ENCODE measurements at regions not wholly inside any gene's neighbourhood (a gene's known extent, or its start where the extent isn't known, plus 50 kb on each side); places are given as distances from the start of the nearest gene placed in this dataset.

DNA sequence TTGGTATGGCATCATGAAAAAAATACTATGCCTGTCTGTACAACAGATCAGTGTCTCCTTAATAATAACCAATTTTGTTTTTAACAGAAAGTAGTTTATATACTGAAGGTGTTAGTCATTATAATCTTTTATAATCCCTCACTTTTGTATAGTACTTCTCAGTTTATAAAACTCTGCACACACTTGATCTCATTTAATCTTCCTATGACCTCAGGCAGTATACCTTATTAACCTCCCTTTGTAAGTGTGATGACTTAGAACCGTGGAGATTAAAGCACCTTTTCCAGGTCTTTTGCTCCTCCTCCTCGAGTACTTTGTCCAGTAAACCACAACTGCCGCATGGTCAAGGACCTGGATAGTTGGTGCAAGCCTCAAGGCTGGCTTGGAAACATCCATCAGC is 945.5 kb downstream of the EPHA4 start:
- intact Hi-C loops (cut with DNase I; ENCODE audit: low total_unique reads) = no loop called here
- DNase-seq = no peak
- H3K4me1 ChIP-seq = no peaks in the 10 kb centered on the region
- H3K4me3 ChIP-seq = no peak overlapping the region
- no peaks in the 10 kb centered on the region for H3K27me3 ChIP-seq
- H3K36me3 ChIP-seq = no peaks in the 10 kb centered on the region
- H3K9me3 ChIP-seq = no peaks in the 10 kb centered on the region
- TF ChIP-seq, protein P1, sequence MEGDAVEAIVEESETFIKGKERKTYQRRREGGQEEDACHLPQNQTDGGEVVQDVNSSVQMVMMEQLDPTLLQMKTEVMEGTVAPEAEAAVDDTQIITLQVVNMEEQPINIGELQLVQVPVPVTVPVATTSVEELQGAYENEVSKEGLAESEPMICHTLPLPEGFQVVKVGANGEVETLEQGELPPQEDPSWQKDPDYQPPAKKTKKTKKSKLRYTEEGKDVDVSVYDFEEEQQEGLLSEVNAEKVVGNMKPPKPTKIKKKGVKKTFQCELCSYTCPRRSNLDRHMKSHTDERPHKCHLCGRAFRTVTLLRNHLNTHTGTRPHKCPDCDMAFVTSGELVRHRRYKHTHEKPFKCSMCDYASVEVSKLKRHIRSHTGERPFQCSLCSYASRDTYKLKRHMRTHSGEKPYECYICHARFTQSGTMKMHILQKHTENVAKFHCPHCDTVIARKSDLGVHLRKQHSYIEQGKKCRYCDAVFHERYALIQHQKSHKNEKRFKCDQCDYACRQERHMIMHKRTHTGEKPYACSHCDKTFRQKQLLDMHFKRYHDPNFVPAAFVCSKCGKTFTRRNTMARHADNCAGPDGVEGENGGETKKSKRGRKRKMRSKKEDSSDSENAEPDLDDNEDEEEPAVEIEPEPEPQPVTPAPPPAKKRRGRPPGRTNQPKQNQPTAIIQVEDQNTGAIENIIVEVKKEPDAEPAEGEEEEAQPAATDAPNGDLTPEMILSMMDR (IDR thresholded peaks at IDR 0.05) = no peak
- no peak for TF ChIP-seq POLR2A (IDR thresholded peaks at IDR 0.05)
- H3K27ac ChIP-seq = no peak overlapping the region

DNA sequence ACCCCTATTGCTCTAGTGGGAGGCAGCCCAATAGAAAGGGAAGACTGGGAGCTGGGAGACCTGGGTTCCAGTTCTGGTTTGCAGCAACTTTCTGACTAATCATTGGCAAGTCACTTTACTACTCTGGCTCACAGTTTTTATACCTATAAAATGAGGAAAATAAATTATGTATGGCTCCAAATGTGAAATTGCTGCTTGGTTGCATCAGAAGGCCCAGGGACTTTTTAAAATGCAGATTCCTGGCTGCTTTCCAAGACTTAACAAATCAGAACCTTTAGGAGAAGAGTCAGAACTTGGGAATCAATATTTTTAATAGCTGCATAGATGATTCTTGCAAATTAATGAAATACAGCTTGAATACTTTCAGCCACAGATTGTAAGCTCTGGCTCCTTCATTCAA is 943.9 kb downstream of the EPHA4 start:
- no peak overlapping the region for H3K4me3 ChIP-seq
- H3K27me3 ChIP-seq = no peaks in the 10 kb centered on the region
- H3K36me3 ChIP-seq = no peaks in the 10 kb centered on the region
- DNase-seq = no peak
- TF ChIP-seq, protein P1 (IDR thresholded peaks at IDR 0.05) = no peak
- no peak for TF ChIP-seq POLR2A (IDR thresholded peaks at IDR 0.05)
- intact Hi-C loops (cut with DNase I; ENCODE audit: low total_unique reads) = no loop called here
- H3K9me3 ChIP-seq = no peaks in the 10 kb centered on the region
- H3K4me1 ChIP-seq = no peaks in the 10 kb centered on the region
- no peak overlapping the region for H3K27ac ChIP-seq

DNA sequence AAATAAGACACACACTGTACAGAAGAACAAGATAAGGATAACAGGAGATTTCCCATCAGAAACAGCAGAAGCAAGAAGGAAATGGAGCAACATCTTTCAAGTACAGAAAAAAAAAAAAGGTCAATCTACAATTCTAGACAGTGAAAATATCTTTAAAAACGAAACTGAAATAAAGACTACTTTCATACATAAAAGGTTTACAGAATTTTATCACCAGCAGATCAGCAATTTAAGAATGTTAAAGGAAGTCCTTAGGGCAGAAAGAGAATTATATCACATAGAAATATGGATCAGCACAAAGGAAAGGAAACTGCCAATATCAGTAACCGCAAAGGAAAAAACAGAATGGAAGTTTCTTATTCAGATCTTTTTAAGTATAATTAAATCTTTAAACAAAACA is 931.0 kb downstream of the EPHA4 start:
- TF ChIP-seq POLR2A (IDR thresholded peaks at IDR 0.05) = no peak
- TF ChIP-seq, protein P1 (IDR thresholded peaks at IDR 0.05) = no peak

DNA sequence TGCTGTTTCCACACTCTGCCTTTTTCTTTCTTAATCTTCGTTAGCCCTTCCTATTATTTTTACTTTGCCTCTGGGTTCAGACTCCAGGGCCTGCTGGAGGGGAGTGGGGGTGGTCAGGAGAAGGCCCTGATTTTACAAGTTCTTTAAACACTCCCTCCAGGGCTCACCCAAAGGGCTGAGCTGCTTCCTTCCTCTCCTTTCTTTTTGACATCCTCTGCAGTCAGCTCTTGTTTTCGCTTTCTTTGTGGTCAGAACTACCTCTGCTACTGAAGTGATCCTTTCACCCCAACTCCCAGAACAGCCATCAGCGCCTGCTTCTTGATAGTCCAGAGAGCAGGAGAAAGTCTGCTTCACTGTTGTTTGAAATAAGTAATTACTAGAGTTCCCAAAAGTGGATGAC is 925.7 kb downstream of the EPHA4 start:
- no peak for TF ChIP-seq POLR2A (IDR thresholded peaks at IDR 0.05)
- TF ChIP-seq, protein P1 (IDR thresholded peaks at IDR 0.05) = no peak
- Histone ChIP-seq H3K27me3 (no peaks in the 10 kb centered on the region), H3K4me3 (no peak overlapping the region), H3K4me1 (no peaks in the 10 kb centered on the region), H3K9me3 (no peaks in the 10 kb centered on the region), H3K27ac (no peak overlapping the region), H3K36me3 (no peaks in the 10 kb centered on the region)
- intact Hi-C loops (cut with DNase I; ENCODE audit: low total_unique reads) = no loop called here
- DNase-seq = no peak

More for the DNA sequence above, 931.0 kb downstream of the EPHA4 start:
- intact Hi-C loops (cut with DNase I; ENCODE audit: low total_unique reads) = no loop called here
- Histone ChIP-seq H3K27ac (no peak overlapping the region), H3K4me1 (no peaks in the 10 kb centered on the region), H3K4me3 (no peak overlapping the region), H3K36me3 (no peaks in the 10 kb centered on the region), H3K27me3 (no peaks in the 10 kb centered on the region), H3K9me3 (no peaks in the 10 kb centered on the region)
- no peak for DNase-seq

DNA sequence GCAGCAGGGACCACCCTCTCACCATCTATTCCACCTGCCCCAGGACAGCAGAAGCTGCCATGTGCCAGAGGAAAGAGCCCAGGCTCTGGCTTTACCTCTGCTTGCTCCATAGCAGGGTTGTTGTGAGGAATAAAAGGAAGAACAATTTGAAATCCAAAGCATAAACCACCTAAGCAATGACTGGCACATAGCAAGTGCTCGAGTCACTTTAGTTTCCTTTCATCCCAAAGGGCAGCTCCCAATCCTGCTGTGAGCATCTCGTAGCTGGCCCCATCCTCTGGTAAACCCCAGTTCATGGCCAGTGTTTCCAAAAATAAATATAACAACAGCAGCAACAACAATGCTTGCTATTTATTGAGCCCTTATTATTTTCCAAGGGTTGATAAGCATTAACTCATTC is 923.5 kb downstream of the EPHA4 start:
- Histone ChIP-seq H3K36me3 (no peaks in the 10 kb centered on the region), H3K4me3 (no peak overlapping the region), H3K4me1 (no peaks in the 10 kb centered on the region), H3K27ac (no peak overlapping the region), H3K9me3 (no peaks in the 10 kb centered on the region), H3K27me3 (no peaks in the 10 kb centered on the region)
- TF ChIP-seq, protein P1 (IDR thresholded peaks at IDR 0.05) = no peak
- TF ChIP-seq POLR2A (IDR thresholded peaks at IDR 0.05) = no peak
- no peak for DNase-seq
- intact Hi-C loops (cut with DNase I; ENCODE audit: low total_unique reads) = no loop called here
